Uterus (tissue), 3 donors: ENCODE measurements at regions not wholly inside any gene's neighbourhood (a gene's known extent, or its start where the extent isn't known, plus 50 kb on each side); places are given as distances from the start of the nearest gene placed in this dataset.

ENCODE experiments used
- DNase-seq, 2 donors: peaks; one replicate each; pipeline ENCODE4 v3.0.0-alpha.2; 2019 to 2020
- H3K27ac ChIP-seq, 2 donors: fragments of 200-600 bp; sonication (generic); 1 replicate in 1 of 2; 2 replicates in 1 of 2; pipeline ENCODE4 v1.5.1; 2016 to 2018
- H3K27me3 ChIP-seq, 2 donors: fragments of 200-600 bp; sonication (generic); one replicate each; pipeline ENCODE4 v1.5.1; 2018 to 2019; ENCODE audit warnings: control low read depth in 1 of 2
- H3K36me3 ChIP-seq, 2 donors: fragments of 200-600 bp; sonication (generic); one replicate each; pipeline ENCODE4 v1.5.1; 2019; ENCODE audit warnings: control low read depth in 1 of 2
- H3K4me1 ChIP-seq, 2 donors: fragments of 200-600 bp; sonication (generic); one replicate each; pipeline ENCODE4 v1.5.1; 2018 to 2019; ENCODE audit warnings: control low read depth in 1 of 2
- H3K4me3 ChIP-seq, 2 donors: fragments of 200-600 bp; sonication (generic); 1 replicate in 1 of 2; 2 replicates in 1 of 2; pipeline ENCODE4 v1.5.1; 2018 to 2019; ENCODE audit warnings: mild to moderate bottlenecking in 1 of 2
- H3K9me3 ChIP-seq, 2 donors: fragments of 200-600 bp; sonication (generic); one replicate each; pipeline ENCODE4 v1.5.1; 2019; ENCODE audit warnings: control low read depth in 1 of 2
- CTCF ChIP-seq, 4 experiments: fragments of 200-600 bp in 2 of 4; fragments of 450-650 bp in 2 of 4; sonication (generic) in 2 of 4; IDR thresholded peaks; one replicate each; pipeline ENCODE4 v1.5.1; 2016 to 2019; ENCODE audit warnings: antibody characterized with exemption in 4 of 4, mild to moderate bottlenecking in 2 of 4, moderate library complexity in 1 of 4
- POLR2A ChIP-seq, 2 donors: fragments of 450-650 bp; IDR thresholded peaks; one replicate each; pipeline ENCODE4 v1.6.1; 2016; ENCODE audit warnings: antibody characterized with exemption in 2 of 2, mild to moderate bottlenecking in 1 of 2, moderate library complexity in 1 of 2
- intact Hi-C: fragments of 100-400 bp; cut with DNase I; formaldehyde crosslinking; loops from one replicate; pipeline ENCODE4 v1.15.1; 2023; ENCODE audit warnings: low total_unique reads
- donor health status: DM: yes; HTN: yes; CAD: no.

- no peak overlapping the region for H3K4me3 ChIP-seq
- no peaks in the 10 kb centered on the region for H3K36me3 ChIP-seq
- TF ChIP-seq POLR2A (IDR thresholded peaks at IDR 0.05), result no peak
- no peak for TF ChIP-seq CTCF (IDR thresholded peaks at IDR 0.05)
- no peaks in the 10 kb centered on the region for H3K27me3 ChIP-seq
- intact Hi-C loops, result no loop called here
- no peak overlapping the region for H3K27ac ChIP-seq
- DNase-seq, result no peak
- no peaks in the 10 kb centered on the region for H3K9me3 ChIP-seq
- H3K4me1 ChIP-seq, result no peaks in the 10 kb centered on the region
These were observed 705.8 kb upstream of the USP15 start for GRCh38 chr12:61554268-61555008.

- Histone ChIP-seq H3K9me3 (no peaks in the 10 kb centered on the region), H3K4me3 (no peak overlapping the region), H3K27ac (no peak overlapping the region), H3K4me1 (no peaks in the 10 kb centered on the region), H3K27me3 (no peaks in the 10 kb centered on the region), H3K36me3 (no peaks in the 10 kb centered on the region)
- intact Hi-C loops, result no loop called here
- no peak for DNase-seq
- TF ChIP-seq POLR2A (IDR thresholded peaks at IDR 0.05) (no peak), CTCF (IDR thresholded peaks at IDR 0.05) (no peak)
These were observed 696.3 kb upstream of the USP15 start for GRCh38 chr12:61563665-61564450.

DNA sequence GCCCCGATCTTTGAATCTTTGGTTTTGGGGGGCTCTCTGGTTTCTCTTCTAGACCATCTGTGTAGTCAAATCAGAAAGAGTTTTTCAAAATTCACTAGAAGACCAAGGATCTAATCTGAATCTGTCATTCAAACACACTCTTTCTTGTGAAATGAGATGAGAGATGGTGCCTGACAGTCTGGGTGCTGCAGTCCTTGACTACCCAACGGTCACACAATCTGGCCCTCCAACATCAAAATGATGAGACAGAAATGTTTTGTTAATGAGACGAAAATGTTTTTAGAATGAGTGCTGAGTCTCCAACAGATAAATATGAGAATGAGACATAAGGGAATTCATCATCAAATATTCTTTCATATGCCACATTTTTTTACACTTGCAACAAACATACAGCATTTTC is 695.7 kb upstream of the USP15 start:
- Histone ChIP-seq H3K27me3 (no peaks in the 10 kb centered on the region), H3K36me3 (no peaks in the 10 kb centered on the region), H3K4me1 (no peaks in the 10 kb centered on the region), H3K4me3 (no peak overlapping the region), H3K27ac (no peak overlapping the region), H3K9me3 (no peaks in the 10 kb centered on the region)
- DNase-seq, result no peak
- intact Hi-C loops, result no loop called here
- TF ChIP-seq POLR2A (IDR thresholded peaks at IDR 0.05), result no peak
- no peak for TF ChIP-seq CTCF (IDR thresholded peaks at IDR 0.05)

- intact Hi-C loops, result no loop called here
- no peaks in the 10 kb centered on the region for H3K27me3 ChIP-seq
- DNase-seq, result no peak
- H3K27ac ChIP-seq, result no peak overlapping the region
- no peaks in the 10 kb centered on the region for H3K9me3 ChIP-seq
- H3K4me3 ChIP-seq, result no peak overlapping the region
- no peaks in the 10 kb centered on the region for H3K4me1 ChIP-seq
- no peaks in the 10 kb centered on the region for H3K36me3 ChIP-seq
- no peak for TF ChIP-seq POLR2A (IDR thresholded peaks at IDR 0.05)
- no peak for TF ChIP-seq CTCF (IDR thresholded peaks at IDR 0.05)
These were observed 694.0 kb upstream of the USP15 start for GRCh38 chr12:61566183-61566582.

DNA sequence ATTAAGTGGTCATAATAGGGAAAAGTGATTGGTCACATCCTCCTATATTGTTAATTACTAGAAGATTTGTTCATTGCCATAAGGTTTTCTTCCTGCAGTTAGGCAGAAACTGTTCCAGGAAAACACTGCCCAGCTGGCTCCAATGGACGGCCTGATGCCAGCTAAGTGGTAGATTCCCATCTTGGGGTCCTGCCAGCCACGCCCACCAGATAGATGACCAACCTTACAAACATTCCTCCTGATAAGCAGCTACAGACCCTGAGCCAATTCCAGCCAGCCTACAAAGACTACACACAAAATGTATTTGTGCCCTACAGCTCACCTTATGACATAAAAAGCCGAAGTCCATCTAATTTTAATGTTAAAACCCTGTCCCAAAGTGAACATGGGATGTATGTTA is 685.9 kb upstream of the USP15 start:
- no peak for DNase-seq
- Histone ChIP-seq H3K36me3 (no peaks in the 10 kb centered on the region), H3K27me3 (no peaks in the 10 kb centered on the region), H3K4me1 (no peaks in the 10 kb centered on the region), H3K9me3 (no peaks in the 10 kb centered on the region), H3K27ac (no peak overlapping the region), H3K4me3 (no peak overlapping the region)
- TF ChIP-seq CTCF (IDR thresholded peaks at IDR 0.05), result no peak
- TF ChIP-seq POLR2A (IDR thresholded peaks at IDR 0.05), result no peak
- intact Hi-C loops, result no loop called here
